ENCODE measurements at regions not wholly inside any gene's neighbourhood (a gene's known extent, or its start where the extent isn't known, plus 50 kb on each side); places are given as distances from the start of the nearest gene placed in this dataset.

- no peaks in the 10 kb centered on the region for H3K27me3 ChIP-seq
- H3K27ac ChIP-seq: no peak overlapping the region
- no peak for TF ChIP-seq CTCF (IDR thresholded peaks at IDR 0.05)
- no peak for TF ChIP-seq POLR2A (IDR thresholded peaks at IDR 0.05)
- no peaks in the 10 kb centered on the region for H3K36me3 ChIP-seq (ENCODE audit: low read depth, missing control alignments)
- H3K4me3 ChIP-seq: no peak overlapping the region
- WGBS, 2 donors: 100% methylated on average over 2 of the region's 2 CpGs; no CpG with 5 or more reads in 1 of the 2 donors
- DNase-seq: no peak
- H3K4me1 ChIP-seq: no peaks in the 10 kb centered on the region
- no peaks in the 10 kb centered on the region for H3K9me3 ChIP-seq
- intact Hi-C loops (cut with DNase I; ENCODE audit: low total_unique reads): no loop called here
Observed at GRCh38 chr2:78408795-78409118, 616.7 kb upstream of the REG3G start.

GRCh38 chr2:78411303-78411702 is 614.2 kb upstream of the REG3G start:
- no peaks in the 10 kb centered on the region for H3K9me3 ChIP-seq
- H3K4me3 ChIP-seq: no peak overlapping the region
- DNase-seq: no peak
- intact Hi-C loops (cut with DNase I; ENCODE audit: low total_unique reads): no loop called here
- no peaks in the 10 kb centered on the region for H3K36me3 ChIP-seq (ENCODE audit: low read depth, missing control alignments)
- H3K27ac ChIP-seq: no peak overlapping the region
- H3K4me1 ChIP-seq: no peaks in the 10 kb centered on the region
- no peaks in the 10 kb centered on the region for H3K27me3 ChIP-seq
- TF ChIP-seq POLR2A (IDR thresholded peaks at IDR 0.05) (no peak), CTCF (IDR thresholded peaks at IDR 0.05) (no peak)

- H3K4me1 ChIP-seq: no peaks in the 10 kb centered on the region
- no peaks in the 10 kb centered on the region for H3K27me3 ChIP-seq
- intact Hi-C loops (cut with DNase I; ENCODE audit: low total_unique reads): no loop called here
- H3K4me3 ChIP-seq: no peak overlapping the region
- no peaks in the 10 kb centered on the region for H3K9me3 ChIP-seq
- no peaks in the 10 kb centered on the region for H3K36me3 ChIP-seq (ENCODE audit: low read depth, missing control alignments)
- no peak overlapping the region for H3K27ac ChIP-seq
- DNase-seq: no peak
- TF ChIP-seq CTCF (IDR thresholded peaks at IDR 0.05) (no peak), POLR2A (IDR thresholded peaks at IDR 0.05) (no peak)
- 85 to 93% methylated on average over 2 of the region's 2 CpGs for WGBS, 2 donors
Observed at GRCh38 chr2:78416625-78417300, 608.7 kb upstream of the REG3G start.

GRCh38 chr2:78417355-78417754 is 608.1 kb upstream of the REG3G start:
- intact Hi-C loops (cut with DNase I; ENCODE audit: low total_unique reads): no loop called here
- no peak for DNase-seq
- Histone ChIP-seq H3K27me3 (no peaks in the 10 kb centered on the region), H3K4me3 (no peak overlapping the region), H3K4me1 (no peaks in the 10 kb centered on the region), H3K36me3 (ENCODE audit: low read depth, missing control alignments) (no peaks in the 10 kb centered on the region), H3K27ac (no peak overlapping the region), H3K9me3 (no peaks in the 10 kb centered on the region)
- 33 to 35% methylated on average over 2 of the region's 2 CpGs for WGBS, 2 donors
- TF ChIP-seq CTCF (IDR thresholded peaks at IDR 0.05): no peak
- TF ChIP-seq POLR2A (IDR thresholded peaks at IDR 0.05): no peak

GRCh38 chr2:78418021-78418420 is 607.5 kb upstream of the REG3G start:
- DNase-seq: no peak
- 30 to 39% methylated on average over 2 of the region's 2 CpGs for WGBS, 2 donors
- intact Hi-C loops (cut with DNase I; ENCODE audit: low total_unique reads): no loop called here
- no peak for TF ChIP-seq POLR2A (IDR thresholded peaks at IDR 0.05)
- no peak for TF ChIP-seq CTCF (IDR thresholded peaks at IDR 0.05)
- Histone ChIP-seq H3K9me3 (no peaks in the 10 kb centered on the region), H3K27ac (no peak overlapping the region), H3K36me3 (ENCODE audit: low read depth, missing control alignments) (no peaks in the 10 kb centered on the region), H3K4me1 (no peaks in the 10 kb centered on the region), H3K4me3 (no peak overlapping the region), H3K27me3 (no peaks in the 10 kb centered on the region)

Measured in testis (tissue), 2 donors.